ENCODE measurements at regions not wholly inside any gene's neighbourhood (a gene's known extent, or its start where the extent isn't known, plus 50 kb on each side); places are given as distances from the start of the nearest gene placed in this dataset.

DNA sequence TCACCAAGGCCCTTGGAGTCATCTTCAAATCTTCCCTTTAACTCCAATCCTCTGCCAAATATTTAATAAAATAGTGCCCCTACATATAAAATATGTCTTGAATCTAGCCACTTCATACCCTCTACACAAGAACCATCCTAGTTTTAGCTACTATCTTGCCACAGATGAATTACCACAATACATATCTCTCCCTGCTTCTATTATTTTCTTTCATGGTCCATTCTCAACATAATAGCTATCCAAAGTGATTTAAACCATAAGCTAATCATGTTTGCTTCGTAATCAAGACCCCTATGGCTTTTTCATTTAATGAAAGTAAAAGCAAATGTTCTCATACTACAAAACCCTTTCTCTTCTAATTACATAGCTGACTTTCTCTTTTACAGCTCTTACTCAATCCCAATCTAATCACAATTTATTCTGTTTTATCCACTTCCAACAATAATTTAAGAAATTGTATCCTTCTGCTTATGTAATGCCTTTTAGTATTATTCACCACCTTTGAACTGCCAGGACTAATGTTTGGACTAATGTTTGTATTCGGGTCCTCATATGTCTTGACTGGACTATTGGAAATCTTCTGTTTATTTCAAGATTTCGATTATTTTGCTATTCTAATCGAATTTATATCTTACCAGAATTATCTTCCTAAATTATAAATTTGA is 412.0 kb downstream of the SLITRK1 start:
- H3K36me3 ChIP-seq (ENCODE audit: control insufficient read depth in 2 of 2, insufficient read depth in 2 of 2, low read length in 1 of 2): no peaks in the 10 kb centered on the region
- H3K27ac ChIP-seq (ENCODE audit: control insufficient read depth, insufficient read depth): no peak overlapping the region
- H3K4me3 ChIP-seq: no peak overlapping the region
- CTCF ChIA-PET: no interaction called here
- TF ChIP-seq SKIL (IDR thresholded peaks at IDR 0.05; ENCODE audit: low read depth, poor library complexity, severe bottlenecking) (no peak), BHLHE40 (IDR thresholded peaks at IDR 0.05; ENCODE audit: borderline replicate concordance in 1 of 2, low read depth in 2 of 2, low read length in 1 of 2) (no peak), IKZF2 (IDR thresholded peaks at IDR 0.05) (no peak), CBFB (IDR thresholded peaks at IDR 0.05; ENCODE audit: low read depth) (no peak), CREM (IDR thresholded peaks at IDR 0.05; ENCODE audit: low read depth) (no peak), CREB1 (IDR thresholded peaks at IDR 0.05; ENCODE audit: low read depth) (no peak), TBL1XR1 (IDR thresholded peaks at IDR 0.05; ENCODE audit: low read depth, low read length) (no peak), RFX5 (IDR thresholded peaks at IDR 0.05; ENCODE audit: low read depth, low read length) (no peak), EZH2 (IDR thresholded peaks at IDR 0.05; ENCODE audit: borderline replicate concordance, control insufficient read depth, low read depth, low read length) (no peak), HDGF (IDR thresholded peaks at IDR 0.05) (no peak), RELA (IDR thresholded peaks at IDR 0.05; ENCODE audit: borderline replicate concordance, partially characterized antibody) (no peak), RAD21 (IDR thresholded peaks at IDR 0.05; ENCODE audit: insufficient read depth, low read depth, low read length) (no peak), YY1 (IDR thresholded peaks at IDR 0.05; ENCODE audit: low read depth, low read length) (no peak), KAT2A (conservative IDR thresholded peaks at IDR 0.05; ENCODE audit: control insufficient read depth, low read depth, low read length) (no peak), ZNF687 (IDR thresholded peaks at IDR 0.05) (no peak), NRF1 (conservative IDR thresholded peaks at IDR 0.05; ENCODE audit: low read depth, low read length) (no peak), MYC (IDR thresholded peaks at IDR 0.05; ENCODE audit: insufficient read depth, insufficient read length, insufficient replicate concordance, low read length, severe bottlenecking) (no peak)
- TF ChIP-seq, protein P1, sequence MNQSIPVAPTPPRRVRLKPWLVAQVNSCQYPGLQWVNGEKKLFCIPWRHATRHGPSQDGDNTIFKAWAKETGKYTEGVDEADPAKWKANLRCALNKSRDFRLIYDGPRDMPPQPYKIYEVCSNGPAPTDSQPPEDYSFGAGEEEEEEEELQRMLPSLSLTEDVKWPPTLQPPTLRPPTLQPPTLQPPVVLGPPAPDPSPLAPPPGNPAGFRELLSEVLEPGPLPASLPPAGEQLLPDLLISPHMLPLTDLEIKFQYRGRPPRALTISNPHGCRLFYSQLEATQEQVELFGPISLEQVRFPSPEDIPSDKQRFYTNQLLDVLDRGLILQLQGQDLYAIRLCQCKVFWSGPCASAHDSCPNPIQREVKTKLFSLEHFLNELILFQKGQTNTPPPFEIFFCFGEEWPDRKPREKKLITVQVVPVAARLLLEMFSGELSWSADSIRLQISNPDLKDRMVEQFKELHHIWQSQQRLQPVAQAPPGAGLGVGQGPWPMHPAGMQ (IDR thresholded peaks at IDR 0.05; ENCODE audit: borderline replicate concordance): no peak
- RAD21 ChIA-PET (ENCODE audit: unreplicated experiment): no interaction called here
- SMC1A ChIA-PET (ENCODE audit: uncharacterized antibody, unreplicated experiment): no interaction called here
- no peak overlapping the region for H2AFZ ChIP-seq (ENCODE audit: control insufficient read depth, low read depth, low read length)
- no peaks in the 10 kb centered on the region for H3K79me2 ChIP-seq (ENCODE audit: control insufficient read depth, insufficient read depth, low read length)
- H3K4me1 ChIP-seq (ENCODE audit: control insufficient read depth, insufficient read depth, low read length): no peaks in the 10 kb centered on the region
- DNase-seq (ENCODE audit: low read depth, low spot score): no peak
- H3K9ac ChIP-seq (ENCODE audit: control insufficient read depth, insufficient read depth, low read length): no peak overlapping the region
- BruUV-seq (replicated peaks): no TSS peak
- intact Hi-C loops (cut with micrococcal nuclease; ENCODE audit: unreplicated experiment): no loop called here
- in situ Hi-C loops (cut with MboI): no loop called here
- no peaks in the 10 kb centered on the region for H3K27me3 ChIP-seq (replicated peaks in 1 of 2; ENCODE audit: control insufficient read depth in 2 of 2, insufficient read depth in 2 of 2, low read length in 1 of 2)
- 9% methylated on average over 4 of the region's 4 CpGs for WGBS (ENCODE audit: insufficient coverage, insufficient replicate concordance, low lambda C conversion rate, missing lambda C conversion rate)
- POLR2A ChIA-PET: no interaction called here
- no peak overlapping the region for H3K4me2 ChIP-seq (ENCODE audit: control insufficient read depth, insufficient read depth)
- no peak for FAIRE-seq
- H3K9me3 ChIP-seq (replicated peaks; ENCODE audit: control insufficient read depth, insufficient read depth, low read length): no peaks in the 10 kb centered on the region
- no peak for ATAC-seq
- H4K20me1 ChIP-seq (ENCODE audit: control insufficient read depth, insufficient read depth): no peaks in the 10 kb centered on the region

All from GM12878 (cell line).